ENCODE measurements at regions not wholly inside any gene's neighbourhood (a gene's known extent, or its start where the extent isn't known, plus 50 kb on each side); places are given as distances from the start of the nearest gene placed in this dataset.

DNA sequence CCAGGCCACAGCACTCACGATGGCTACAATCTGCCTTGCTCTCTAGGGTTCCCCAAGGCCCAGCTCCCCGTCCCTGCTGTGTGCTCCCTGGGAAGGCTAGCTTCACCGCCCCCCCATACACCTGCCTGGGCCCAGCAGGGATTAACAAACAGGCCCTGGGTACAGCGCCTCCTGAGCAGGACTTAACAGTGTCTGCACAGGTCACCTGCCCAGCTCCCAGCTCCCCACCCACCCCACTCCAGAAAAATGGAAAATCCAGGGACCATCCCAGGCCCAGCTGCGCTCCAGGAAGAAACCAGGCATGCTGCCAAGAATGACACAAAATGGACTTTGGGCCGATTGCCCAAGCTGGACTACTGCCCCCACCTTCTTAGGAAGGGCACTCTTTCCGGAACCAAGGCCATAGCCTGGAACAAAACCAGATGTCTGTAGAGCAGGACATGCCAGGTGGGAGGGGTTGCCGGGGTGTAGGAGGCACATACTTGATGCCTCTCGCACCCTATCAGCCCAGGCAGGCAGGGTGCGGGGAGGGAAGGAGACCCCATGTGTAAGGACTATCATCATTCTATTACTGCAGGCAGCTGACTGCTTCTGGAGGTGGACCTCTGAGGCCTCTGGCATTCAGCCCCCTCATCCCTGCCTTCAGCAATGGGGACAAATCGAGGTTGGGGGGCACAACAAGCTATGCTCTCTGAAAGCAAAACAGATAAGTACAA, 104.9 kb downstream of the SNX5 start (continued):
- TF ChIP-seq, protein P1, sequence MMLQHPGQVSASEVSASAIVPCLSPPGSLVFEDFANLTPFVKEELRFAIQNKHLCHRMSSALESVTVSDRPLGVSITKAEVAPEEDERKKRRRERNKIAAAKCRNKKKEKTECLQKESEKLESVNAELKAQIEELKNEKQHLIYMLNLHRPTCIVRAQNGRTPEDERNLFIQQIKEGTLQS (CRISPR knock-in tag; IDR thresholded peaks at IDR 0.05): peak; percentile 84; the same call in 1 of the 2 replicates
- TF ChIP-seq U2AF1 (optimal IDR thresholded peaks at IDR 0.05; ENCODE audit: low read depth, low read length) (peak; percentile 84), RFXAP (CRISPR knock-in tag; IDR thresholded peaks at IDR 0.05; ENCODE audit: borderline replicate concordance) (peak; percentile 94), TAF15 (IDR thresholded peaks at IDR 0.05; ENCODE audit: low read depth, low read length, poor library complexity, severe bottlenecking) (no peak), ISX (CRISPR knock-in tag; conservative IDR thresholded peaks at IDR 0.05) (no peak), ONECUT2 (CRISPR knock-in tag; IDR thresholded peaks at IDR 0.05) (peak; percentile 56), GATAD1 (CRISPR knock-in tag; IDR thresholded peaks at IDR 0.05) (peak; percentile 86), JUND (CRISPR knock-in tag; IDR thresholded peaks at IDR 0.05) (peak; percentile 95), SMYD3 (CRISPR knock-in tag; IDR thresholded peaks at IDR 0.05) (peak; percentile 98), MTA3 (CRISPR knock-in tag; IDR thresholded peaks at IDR 0.05) (no peak), NR1H2 (CRISPR knock-in tag; IDR thresholded peaks at IDR 0.05; ENCODE audit: borderline replicate concordance, low read depth) (no peak; the same call in 1 of the 2 replicates), MTF2 (CRISPR knock-in tag; IDR thresholded peaks at IDR 0.05; ENCODE audit: borderline replicate concordance) (peak; percentile 20; the same call in 1 of the 2 replicates), HNF4G (IDR thresholded peaks at IDR 0.05; ENCODE audit: borderline replicate concordance, low read depth, low read length) (peak; percentile 100), HNF4G (CRISPR knock-in tag; IDR thresholded peaks at IDR 0.05; ENCODE audit: borderline replicate concordance, low read depth) (peak; percentile 100), ZNF572 (CRISPR knock-in tag; IDR thresholded peaks at IDR 0.05) (peak; percentile 3; the same call in 1 of the 2 replicates), ZNF354B (CRISPR knock-in tag; IDR thresholded peaks at IDR 0.05) (no peak), RCOR2 (CRISPR knock-in tag; IDR thresholded peaks at IDR 0.05) (peak; percentile 100), HNRNPH1 (optimal IDR thresholded peaks at IDR 0.05; ENCODE audit: low read depth, low read length) (peak; percentile 88), HOXA9 (CRISPR knock-in tag; IDR thresholded peaks at IDR 0.05; ENCODE audit: borderline replicate concordance) (peak; percentile 45; the same call in 1 of the 2 replicates)
- TF ChIP-seq, protein P2, sequence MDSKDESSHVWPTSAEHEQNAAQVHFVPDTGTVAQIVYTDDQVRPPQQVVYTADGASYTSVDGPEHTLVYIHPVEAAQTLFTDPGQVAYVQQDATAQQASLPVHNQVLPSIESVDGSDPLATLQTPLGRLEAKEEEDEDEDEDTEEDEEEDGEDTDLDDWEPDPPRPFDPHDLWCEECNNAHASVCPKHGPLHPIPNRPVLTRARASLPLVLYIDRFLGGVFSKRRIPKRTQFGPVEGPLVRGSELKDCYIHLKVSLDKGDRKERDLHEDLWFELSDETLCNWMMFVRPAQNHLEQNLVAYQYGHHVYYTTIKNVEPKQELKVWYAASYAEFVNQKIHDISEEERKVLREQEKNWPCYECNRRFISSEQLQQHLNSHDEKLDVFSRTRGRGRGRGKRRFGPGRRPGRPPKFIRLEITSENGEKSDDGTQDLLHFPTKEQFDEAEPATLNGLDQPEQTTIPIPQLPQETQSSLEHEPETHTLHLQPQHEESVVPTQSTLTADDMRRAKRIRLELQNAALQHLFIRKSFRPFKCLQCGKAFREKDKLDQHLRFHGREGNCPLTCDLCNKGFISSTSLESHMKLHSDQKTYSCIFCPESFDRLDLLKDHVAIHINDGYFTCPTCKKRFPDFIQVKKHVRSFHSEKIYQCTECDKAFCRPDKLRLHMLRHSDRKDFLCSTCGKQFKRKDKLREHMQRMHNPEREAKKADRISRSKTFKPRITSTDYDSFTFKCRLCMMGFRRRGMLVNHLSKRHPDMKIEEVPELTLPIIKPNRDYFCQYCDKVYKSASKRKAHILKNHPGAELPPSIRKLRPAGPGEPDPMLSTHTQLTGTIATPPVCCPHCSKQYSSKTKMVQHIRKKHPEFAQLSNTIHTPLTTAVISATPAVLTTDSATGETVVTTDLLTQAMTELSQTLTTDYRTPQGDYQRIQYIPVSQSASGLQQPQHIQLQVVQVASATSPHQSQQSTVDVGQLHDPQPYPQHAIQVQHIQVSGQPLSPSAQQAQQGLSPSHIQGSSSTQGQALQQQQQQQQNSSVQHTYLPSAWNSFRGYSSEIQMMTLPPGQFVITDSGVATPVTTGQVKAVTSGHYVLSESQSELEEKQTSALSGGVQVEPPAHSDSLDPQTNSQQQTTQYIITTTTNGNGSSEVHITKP (CRISPR knock-in tag; IDR thresholded peaks at IDR 0.05; ENCODE audit: low read depth): peak; percentile 94
- TF ChIP-seq, protein P3, sequence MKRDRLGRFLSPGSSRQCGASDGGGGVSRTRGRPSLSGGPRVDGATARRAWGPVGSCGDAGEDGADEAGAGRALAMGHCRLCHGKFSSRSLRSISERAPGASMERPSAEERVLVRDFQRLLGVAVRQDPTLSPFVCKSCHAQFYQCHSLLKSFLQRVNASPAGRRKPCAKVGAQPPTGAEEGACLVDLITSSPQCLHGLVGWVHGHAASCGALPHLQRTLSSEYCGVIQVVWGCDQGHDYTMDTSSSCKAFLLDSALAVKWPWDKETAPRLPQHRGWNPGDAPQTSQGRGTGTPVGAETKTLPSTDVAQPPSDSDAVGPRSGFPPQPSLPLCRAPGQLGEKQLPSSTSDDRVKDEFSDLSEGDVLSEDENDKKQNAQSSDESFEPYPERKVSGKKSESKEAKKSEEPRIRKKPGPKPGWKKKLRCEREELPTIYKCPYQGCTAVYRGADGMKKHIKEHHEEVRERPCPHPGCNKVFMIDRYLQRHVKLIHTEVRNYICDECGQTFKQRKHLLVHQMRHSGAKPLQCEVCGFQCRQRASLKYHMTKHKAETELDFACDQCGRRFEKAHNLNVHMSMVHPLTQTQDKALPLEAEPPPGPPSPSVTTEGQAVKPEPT (CRISPR knock-in tag; IDR thresholded peaks at IDR 0.05; ENCODE audit: low read depth): peak; percentile 86; the same call in 1 of the 2 replicates
- TF ChIP-seq, protein P4, sequence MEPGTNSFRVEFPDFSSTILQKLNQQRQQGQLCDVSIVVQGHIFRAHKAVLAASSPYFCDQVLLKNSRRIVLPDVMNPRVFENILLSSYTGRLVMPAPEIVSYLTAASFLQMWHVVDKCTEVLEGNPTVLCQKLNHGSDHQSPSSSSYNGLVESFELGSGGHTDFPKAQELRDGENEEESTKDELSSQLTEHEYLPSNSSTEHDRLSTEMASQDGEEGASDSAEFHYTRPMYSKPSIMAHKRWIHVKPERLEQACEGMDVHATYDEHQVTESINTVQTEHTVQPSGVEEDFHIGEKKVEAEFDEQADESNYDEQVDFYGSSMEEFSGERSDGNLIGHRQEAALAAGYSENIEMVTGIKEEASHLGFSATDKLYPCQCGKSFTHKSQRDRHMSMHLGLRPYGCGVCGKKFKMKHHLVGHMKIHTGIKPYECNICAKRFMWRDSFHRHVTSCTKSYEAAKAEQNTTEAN (CRISPR knock-in tag; conservative IDR thresholded peaks at IDR 0.05): peak; percentile 93

Measured in HepG2 (cell line).